SK-N-MC (cell line): ENCODE measurements at regions not wholly inside any gene's neighbourhood (a gene's known extent, or its start where the extent isn't known, plus 50 kb on each side); places are given as distances from the start of the nearest gene placed in this dataset.

ENCODE experiments used
- DNase-seq: peaks from one replicate; pipeline ENCODE4 v3.0.0-alpha.2; 2011; ENCODE audit warnings: low read depth, low spot score
- H3K27ac ChIP-seq: fragments of 200-600 bp; sonication (generic); 2 replicates; pipeline ENCODE4 v1.5.1; 2016; ENCODE audit warnings: mixed run types
- H3K36me3 ChIP-seq: fragments of 200-600 bp; sonication (generic); 2 replicates; pipeline ENCODE4 v1.6.1; 2017; ENCODE audit warnings: antibody characterized with exemption, low read length, mixed read lengths; ENCODE audit not compliant: insufficient read depth
- H3K4me3 ChIP-seq: fragments of 200-600 bp; sonication (generic); 2 replicates; pipeline ENCODE4 v1.5.1; 2016
- H3K9ac ChIP-seq: fragments of 200-600 bp; sonication (generic); 2 replicates; pipeline ENCODE4 v1.8.0; 2017; ENCODE audit warnings: mixed run types, mixed read lengths; ENCODE audit not compliant: insufficient read length
- H3K9me3 ChIP-seq: fragments of 200-600 bp; sonication (generic); 2 replicates; pipeline ENCODE4 v1.6.1; 2017; ENCODE audit warnings: low read depth, mild to moderate bottlenecking, antibody characterized with exemption, low read length, moderate library complexity, mixed read lengths
- EZH2 ChIP-seq: fragments of 200-600 bp; sonication (generic); IDR thresholded peaks from one replicate; pipeline ENCODE4 v1.6.1; 2017; ENCODE audit warnings: antibody characterized with exemption
- FOXP2 ChIP-seq: optimal IDR thresholded peaks from 2 replicates; pipeline ENCODE3; 2011; ENCODE audit warnings: mild to moderate bottlenecking, moderate library complexity; ENCODE audit not compliant: insufficient read depth; ENCODE audit errors: extremely low read length, control extremely low read depth
- POLR2AphosphoS5 ChIP-seq: IDR thresholded peaks from 2 replicates; pipeline ENCODE4 v1.6.1; 2012; ENCODE audit warnings: mild to moderate bottlenecking, low read depth, low read length, borderline replicate concordance

DNA sequence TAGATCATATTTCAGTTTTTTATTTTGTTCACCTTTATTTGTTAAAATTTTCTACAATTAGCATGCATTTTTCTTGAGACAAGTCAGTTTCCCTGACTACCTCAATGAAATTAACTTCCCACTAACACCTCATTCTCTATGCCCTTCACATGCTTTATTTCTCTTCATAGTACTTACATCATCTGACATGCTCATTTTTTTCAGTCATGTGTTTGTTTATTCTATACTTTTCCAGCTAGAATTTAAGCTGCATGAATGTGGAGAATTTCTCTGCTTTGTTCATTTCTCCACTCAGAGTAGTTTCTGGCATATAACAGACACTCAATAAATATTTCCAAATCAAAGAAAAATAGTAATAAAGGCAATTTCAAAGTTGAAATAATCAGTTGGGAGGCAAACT, 78.9 kb upstream of the SCN7A start:
- H3K9me3 ChIP-seq: no peaks in the 10 kb centered on the region
- no peak for TF ChIP-seq EZH2
- TF ChIP-seq POLR2AphosphoS5: no peak
- no peak for TF ChIP-seq FOXP2
- H3K36me3 ChIP-seq: no peaks in the 10 kb centered on the region
- no peak overlapping the region for H3K9ac ChIP-seq
- no peak for DNase-seq
- no peak overlapping the region for H3K27ac ChIP-seq
- H3K4me3 ChIP-seq: no peak overlapping the region

DNA sequence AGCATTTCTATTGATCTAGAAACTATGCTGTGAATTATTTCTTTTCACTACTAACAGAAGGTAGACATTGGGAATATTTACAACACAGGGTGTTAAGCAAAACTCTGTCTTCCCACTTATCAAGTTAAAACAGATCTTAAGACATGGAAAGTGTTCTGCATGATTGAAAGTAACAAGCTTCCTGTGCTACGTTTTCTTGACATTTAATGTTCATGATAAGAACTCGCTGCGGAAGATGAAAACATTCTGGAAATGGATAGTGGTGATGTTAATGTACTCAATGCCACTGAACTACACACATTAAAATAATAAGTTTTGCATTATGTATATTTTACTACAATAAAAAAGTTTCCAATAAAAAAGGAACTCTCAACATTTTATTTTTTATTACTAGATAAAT, 74.4 kb upstream of the SCN7A start:
- Histone ChIP-seq H3K27ac (no peak overlapping the region), H3K36me3 (no peaks in the 10 kb centered on the region), H3K9me3 (no peaks in the 10 kb centered on the region), H3K9ac (no peak overlapping the region), H3K4me3 (peak overlapping the region; percentile 3; the same call in 1 of the 2 replicates)
- peak; percentile 75 for DNase-seq
- TF ChIP-seq FOXP2 (no peak), POLR2AphosphoS5 (peak; percentile 35; the same call in 1 of the 2 replicates), EZH2 (no peak)

DNA sequence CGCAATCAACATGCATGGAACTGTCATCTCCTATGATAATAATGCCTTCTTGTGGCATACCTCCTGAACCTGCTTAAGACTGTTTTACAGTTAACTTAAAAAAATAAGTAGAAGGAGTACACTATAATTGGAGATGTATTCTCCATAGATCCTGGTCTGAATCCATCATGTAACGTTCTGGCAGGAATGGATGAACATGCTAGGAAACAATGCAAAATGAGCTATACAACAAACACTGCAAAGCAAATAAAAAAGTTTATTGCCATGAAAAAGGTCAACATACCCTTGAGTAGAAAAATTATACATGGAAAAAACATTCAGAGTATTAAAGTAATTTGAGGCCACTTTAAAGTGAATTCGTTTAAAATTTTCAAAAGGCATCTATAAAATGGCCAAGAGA, 71.5 kb upstream of the SCN7A start:
- TF ChIP-seq FOXP2 (no peak), POLR2AphosphoS5 (no peak), EZH2 (no peak)
- DNase-seq: no peak
- H3K9ac ChIP-seq: no peak overlapping the region
- no peaks in the 10 kb centered on the region for H3K36me3 ChIP-seq
- no peak overlapping the region for H3K4me3 ChIP-seq
- H3K9me3 ChIP-seq: no peaks in the 10 kb centered on the region
- no peak overlapping the region for H3K27ac ChIP-seq

DNA sequence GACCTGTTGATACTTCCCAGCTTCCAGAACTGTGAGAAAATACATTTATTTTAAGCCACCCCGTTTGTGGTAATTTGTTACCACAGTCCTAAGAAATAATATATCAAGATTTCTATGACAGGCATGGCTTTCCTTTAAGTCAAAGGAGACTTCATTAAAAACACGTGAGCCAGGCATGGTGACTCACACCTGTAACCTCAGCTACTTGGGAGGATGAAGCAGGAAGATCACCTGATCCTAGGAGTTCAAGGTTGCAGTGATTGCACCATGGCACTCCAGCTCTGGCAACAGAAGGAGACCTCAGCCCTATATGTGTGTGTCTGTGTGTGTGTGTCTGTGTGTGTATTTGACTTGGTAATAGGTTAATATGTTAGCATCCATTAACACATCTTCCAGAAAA, 69.8 kb upstream of the SCN7A start:
- H3K27ac ChIP-seq: no peak overlapping the region
- H3K9me3 ChIP-seq: no peaks in the 10 kb centered on the region
- no peak for TF ChIP-seq EZH2
- no peak for TF ChIP-seq POLR2AphosphoS5
- no peak for TF ChIP-seq FOXP2
- no peak overlapping the region for H3K9ac ChIP-seq
- no peak for DNase-seq
- no peaks in the 10 kb centered on the region for H3K36me3 ChIP-seq
- no peak overlapping the region for H3K4me3 ChIP-seq

DNA sequence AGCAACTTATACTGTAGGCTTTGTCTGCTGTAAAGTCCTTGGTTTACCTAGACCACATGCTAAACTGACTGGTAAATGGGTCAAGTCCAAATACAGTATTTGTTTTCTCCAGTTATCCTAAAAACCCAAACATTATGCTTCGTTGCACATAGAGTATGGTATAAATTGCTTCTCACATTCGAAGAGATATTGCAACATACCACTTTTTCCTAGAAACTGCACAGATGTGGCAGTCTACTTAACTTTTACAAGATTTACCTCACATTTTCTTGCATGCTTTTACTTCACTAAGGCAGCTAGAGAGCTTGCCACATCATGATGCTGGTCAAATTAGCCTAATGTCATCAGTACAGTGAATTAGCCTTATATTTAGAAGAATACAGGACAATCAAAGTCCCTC, 66.0 kb upstream of the SCN7A start:
- TF ChIP-seq EZH2: no peak
- TF ChIP-seq FOXP2: no peak
- no peak for TF ChIP-seq POLR2AphosphoS5
- DNase-seq: no peak

DNA sequence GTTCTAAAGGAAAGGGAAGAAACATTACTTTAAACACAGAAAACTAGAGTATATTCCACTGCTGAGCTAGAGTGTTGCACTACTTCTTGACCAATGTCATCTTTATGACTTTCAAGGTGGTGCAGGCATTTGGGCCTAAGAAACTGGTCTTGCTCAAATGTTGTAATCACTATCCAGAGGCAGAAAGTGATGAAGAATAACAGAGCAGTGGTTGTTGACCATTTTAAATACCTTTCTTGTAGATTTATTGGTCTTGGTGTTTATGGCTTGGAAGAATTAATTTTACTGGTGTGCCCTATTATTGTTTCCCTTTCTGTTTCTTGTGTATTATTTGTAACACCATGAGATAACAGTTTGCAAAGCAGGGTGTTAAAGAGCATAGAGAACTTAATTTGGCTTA, 56.9 kb upstream of the SCN7A start:
- H3K27ac ChIP-seq: no peak overlapping the region
- no peak overlapping the region for H3K9ac ChIP-seq
- no peak for DNase-seq
- no peaks in the 10 kb centered on the region for H3K9me3 ChIP-seq
- H3K36me3 ChIP-seq: no peaks in the 10 kb centered on the region
- no peak for TF ChIP-seq POLR2AphosphoS5
- no peak for TF ChIP-seq FOXP2
- no peak for TF ChIP-seq EZH2
- no peak overlapping the region for H3K4me3 ChIP-seq

More for the DNA sequence above, 66.0 kb upstream of the SCN7A start:
- no peak overlapping the region for H3K9ac ChIP-seq
- H3K4me3 ChIP-seq: no peak overlapping the region
- H3K36me3 ChIP-seq: no peaks in the 10 kb centered on the region
- no peak overlapping the region for H3K27ac ChIP-seq
- no peaks in the 10 kb centered on the region for H3K9me3 ChIP-seq

DNA sequence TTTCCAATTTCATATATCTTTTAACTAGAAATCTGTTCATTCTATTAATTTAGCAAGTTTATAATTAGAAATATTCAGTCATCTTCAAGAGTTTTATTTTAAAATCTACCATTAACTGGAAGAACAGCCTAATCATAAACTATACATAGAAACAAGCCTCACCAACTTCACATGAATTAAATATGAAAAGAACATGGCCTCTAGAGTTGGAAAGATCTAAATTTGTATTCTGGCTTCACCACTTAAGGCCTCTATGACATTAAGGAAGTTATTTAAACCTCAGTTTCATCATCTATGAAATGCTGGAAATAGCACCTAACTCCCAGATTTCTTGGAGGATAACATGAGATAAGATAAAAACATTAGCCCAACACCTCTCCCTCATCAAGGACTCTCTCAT, 51.4 kb upstream of the SCN7A start:
- H3K9ac ChIP-seq: no peak overlapping the region
- DNase-seq: no peak
- H3K4me3 ChIP-seq: no peak overlapping the region
- H3K9me3 ChIP-seq: no peaks in the 10 kb centered on the region
- no peaks in the 10 kb centered on the region for H3K36me3 ChIP-seq
- TF ChIP-seq POLR2AphosphoS5 (no peak), EZH2 (no peak), FOXP2 (no peak)
- H3K27ac ChIP-seq: no peak overlapping the region
